Erythroblast (primary cell): ENCODE measurements at regions not wholly inside any gene's neighbourhood (a gene's known extent, or its start where the extent isn't known, plus 50 kb on each side); places are given as distances from the start of the nearest gene placed in this dataset.

ENCODE experiments used
- DNase-seq, 2 experiments: peaks; one replicate each; lab custom pipeline; 2025; lab: John Stamatoyannopoulos, UW
- GATA1 ChIP-seq: IDR thresholded peaks from 2 replicates; pipeline ENCODE4 v1.6.1; 2011; ENCODE audit warnings: low read depth, mild to moderate bottlenecking, control low read depth, low read length, moderate library complexity
- POLR2A ChIP-seq: IDR thresholded peaks from 2 replicates; pipeline ENCODE4 v1.6.1; 2011; ENCODE audit warnings: mild to moderate bottlenecking, low read length

DNA sequence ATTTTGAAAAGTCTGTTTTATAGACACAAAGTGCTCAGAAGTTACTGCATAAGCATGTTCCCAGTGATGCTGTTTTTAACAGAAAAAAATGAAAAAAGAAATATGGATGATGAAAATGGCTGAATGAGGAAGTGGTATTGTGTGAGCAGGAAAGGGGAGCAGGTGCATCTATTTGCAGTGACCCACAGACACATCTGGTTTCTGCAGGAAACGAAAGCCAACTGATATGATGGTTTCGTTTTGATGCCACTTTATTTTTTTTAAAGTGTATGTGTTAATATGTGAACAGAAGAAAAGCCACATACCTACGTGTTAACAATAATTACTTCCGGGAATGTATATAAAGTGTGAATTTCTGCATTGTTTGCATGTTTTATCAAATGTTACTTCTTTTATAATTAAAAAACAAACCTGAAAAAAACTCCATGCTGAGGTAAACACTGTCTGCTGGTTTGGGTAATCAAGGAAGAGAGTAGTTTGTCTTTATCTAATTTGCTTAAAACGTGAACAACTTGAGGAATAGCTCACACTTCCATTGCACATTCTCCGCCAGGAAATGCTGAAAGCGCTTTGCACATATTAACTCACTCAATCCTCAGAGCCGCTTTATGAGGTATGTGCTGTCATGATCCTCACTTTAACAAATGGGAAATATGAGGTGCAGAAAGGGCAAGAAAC is 1335.9 kb downstream of the TBC1D22A start:
- DNase-seq = no peak

DNA sequence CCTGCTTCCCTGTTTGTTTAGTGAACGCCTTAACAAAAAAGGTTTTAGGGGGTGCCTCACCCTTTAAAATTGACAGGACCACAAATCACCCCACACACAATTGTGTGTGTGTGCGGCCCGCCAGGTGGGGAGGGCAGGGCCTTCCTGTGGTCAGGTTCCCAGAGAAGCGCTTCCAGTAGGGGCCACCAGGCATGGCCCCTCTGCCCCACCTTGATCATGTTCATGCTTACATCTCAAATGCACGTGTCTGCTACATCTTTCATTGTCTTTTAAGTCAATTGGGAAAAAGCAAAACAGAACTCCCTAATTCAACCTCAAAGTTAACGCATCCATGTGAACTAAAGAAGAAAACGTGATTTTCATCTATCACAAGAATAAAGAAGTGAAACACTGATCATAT is 1335.3 kb downstream of the TBC1D22A start:
- no peak for DNase-seq
- no peak for TF ChIP-seq GATA1
- TF ChIP-seq POLR2A = no peak

More for the DNA sequence above, 1335.9 kb downstream of the TBC1D22A start:
- TF ChIP-seq GATA1 (no peak), POLR2A (no peak)

DNA sequence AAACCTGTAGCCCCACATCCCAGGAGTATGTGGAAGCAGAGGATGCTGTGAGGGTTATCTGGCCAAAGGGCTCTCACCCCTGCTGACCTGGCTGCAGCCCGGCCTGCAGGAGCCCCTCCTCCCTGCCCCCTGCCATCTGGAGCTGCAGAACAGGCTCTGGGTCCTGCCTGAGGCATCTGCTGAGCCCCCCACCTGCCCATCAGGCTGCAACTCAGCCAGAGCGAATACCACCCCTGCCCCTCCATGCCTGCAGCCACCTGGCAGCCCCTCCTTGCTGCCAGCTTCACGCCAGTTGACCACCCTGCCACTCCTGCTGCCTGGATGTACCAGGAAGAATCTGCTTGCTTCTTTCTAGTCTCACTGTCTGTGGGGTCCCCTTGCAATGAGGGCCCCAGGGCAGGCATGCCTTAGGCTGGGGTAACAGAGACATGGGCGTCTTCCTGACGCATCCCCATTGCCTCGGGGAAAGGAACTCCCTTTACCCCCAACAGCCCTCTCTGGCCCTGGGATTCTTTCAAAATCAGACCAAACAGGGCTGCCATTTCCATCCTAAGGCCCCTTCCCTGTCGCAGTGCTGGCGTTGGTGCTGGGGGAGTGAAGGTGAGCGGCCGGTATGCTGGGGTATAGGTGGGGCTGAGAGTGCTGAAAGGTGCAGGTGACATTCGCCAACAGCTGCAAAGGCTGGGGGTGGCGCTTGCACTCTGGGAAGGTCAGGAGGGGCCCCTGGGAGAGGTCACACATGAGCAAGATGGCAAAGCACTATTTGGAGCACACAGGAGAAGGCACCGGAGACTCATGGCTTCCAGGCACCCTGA is 1334.6 kb downstream of the TBC1D22A start:
- DNase-seq = no peak
- no peak for TF ChIP-seq GATA1
- TF ChIP-seq POLR2A = no peak

DNA sequence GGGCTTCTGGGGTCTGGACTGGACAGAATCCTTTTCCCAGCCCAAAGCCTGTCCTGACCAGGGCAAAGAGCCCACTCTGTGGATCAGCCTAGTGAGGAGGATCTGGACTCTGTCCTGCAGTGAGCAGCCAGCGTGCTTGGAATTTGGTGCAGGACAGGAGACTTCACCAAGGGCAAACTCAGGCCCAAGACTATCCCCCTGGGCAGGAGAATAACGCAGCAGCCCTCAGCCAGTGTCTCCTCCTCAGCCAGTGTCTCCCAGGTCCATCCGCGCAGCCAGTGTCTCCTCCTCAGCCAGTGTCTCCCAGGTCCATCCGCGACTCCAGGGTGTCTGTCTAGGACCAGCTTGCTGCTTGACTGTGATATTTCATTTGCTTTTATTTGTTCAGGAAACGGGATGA is 1334.0 kb downstream of the TBC1D22A start:
- TF ChIP-seq POLR2A (no peak), GATA1 (no peak)
- no peak for DNase-seq

DNA sequence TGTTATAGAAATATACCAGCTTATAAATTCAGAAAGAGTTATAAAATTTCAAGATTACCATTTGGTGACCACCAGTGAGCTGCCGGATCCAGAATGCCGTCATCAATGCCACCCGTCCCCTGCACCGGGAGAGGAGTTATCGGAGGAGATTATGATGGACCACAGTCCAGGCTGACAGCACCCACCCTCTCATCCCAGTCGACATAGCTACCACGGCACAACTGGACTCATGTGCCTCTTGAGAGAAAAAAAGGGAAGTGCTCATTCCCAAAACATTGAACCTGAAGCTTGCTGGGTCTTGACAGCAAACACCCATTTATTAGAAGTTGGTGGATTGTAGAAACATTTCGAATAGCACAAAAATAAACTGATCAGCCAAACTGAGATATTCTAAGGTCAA is 1331.5 kb downstream of the TBC1D22A start:
- TF ChIP-seq POLR2A (no peak), GATA1 (no peak)

DNA sequence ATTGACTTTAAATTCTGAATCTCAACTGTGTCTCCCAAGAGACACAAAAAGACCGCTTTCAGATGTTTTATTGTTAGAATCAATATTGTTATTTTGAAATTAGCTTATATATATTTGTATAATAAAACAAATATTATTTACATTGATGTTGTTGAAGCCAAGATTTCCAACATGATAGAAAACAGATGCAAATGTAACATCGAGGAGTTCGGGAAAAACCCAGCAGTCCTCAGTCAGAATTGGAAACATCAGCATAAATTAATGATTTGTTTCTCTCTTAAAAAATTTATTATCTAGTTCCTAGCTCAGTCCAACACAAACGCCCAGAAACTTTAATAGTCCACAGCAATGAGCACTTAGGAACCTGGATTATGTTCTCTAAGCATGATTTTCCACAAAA is 1330.4 kb downstream of the TBC1D22A start:
- DNase-seq = no peak
- no peak for TF ChIP-seq GATA1
- no peak for TF ChIP-seq POLR2A

More for the DNA sequence above, 1331.5 kb downstream of the TBC1D22A start:
- DNase-seq = no peak

DNA sequence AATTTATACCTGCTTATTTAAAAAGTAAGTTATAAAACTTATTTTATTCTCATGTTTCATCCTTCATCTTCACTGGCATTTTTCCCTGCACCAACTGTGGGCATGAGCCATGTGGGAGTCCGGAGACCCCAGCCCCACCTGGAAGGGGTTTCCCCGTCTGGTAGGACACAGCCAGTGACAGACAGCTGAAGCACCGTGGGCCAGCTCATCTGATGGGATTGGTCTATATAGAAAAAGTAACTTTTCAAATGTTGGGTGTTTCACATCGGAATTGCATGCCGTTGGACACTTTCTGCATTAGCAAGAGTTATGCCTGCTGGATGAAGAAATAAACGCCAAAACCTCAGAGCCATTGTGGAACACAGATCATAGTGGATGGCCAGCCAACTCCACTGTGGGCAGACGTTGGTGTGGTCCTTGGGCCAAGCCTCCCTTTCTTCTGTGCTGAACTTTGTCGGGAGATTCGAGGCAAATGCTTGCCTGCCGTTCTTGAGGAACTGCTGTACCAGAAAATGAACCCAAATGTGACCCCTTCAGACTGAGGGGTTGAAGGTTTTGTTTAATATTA is 1329.3 kb downstream of the TBC1D22A start:
- TF ChIP-seq GATA1 (no peak), POLR2A (no peak)
- DNase-seq = no peak

DNA sequence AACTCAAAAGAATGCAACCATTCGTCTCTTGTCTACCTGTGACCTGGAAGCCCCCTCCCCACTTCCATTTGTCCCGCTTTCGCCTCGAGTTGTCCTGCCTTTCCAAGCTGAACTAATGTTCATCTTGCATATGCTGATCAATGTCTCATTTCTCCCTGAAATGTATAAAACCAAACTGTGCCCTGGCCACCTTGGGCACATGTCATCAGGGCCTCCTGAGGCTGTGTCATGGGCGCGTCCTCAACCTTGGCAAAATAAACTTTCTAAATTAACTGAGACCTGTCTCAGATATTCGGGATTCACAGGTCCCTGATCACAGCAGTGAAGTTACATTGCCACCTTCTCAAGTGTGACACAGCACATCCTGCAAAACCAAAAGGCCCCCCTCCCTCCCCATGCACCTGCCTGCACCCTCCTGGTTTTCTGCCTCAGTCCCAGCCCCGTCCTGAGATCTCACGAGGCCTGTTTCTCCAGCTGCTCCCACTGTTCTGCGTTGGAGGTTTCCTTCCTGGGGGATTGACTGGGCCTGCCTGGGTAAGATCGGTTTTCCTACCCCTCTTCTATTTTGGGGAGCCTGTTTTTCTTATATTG is 1328.7 kb downstream of the TBC1D22A start:
- no peak for TF ChIP-seq POLR2A
- no peak for TF ChIP-seq GATA1
- DNase-seq = no peak

DNA sequence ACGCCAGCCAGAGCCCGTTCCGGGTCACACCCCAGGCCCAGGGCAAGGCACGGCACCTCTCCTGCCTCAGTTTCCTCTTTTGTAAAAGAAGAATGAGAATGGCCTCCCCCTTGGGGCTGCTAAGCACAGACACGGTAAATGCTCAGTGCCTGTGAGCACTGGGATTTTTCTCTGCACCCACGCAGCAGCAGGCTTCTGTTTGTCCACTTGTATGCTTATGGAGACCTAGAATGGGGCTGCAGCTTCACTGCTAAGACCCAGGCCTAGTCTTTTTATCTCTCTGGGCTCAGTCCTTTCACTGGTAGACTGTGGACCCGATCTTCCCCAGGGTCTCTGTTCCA is 1327.9 kb downstream of the TBC1D22A start:
- no peak for DNase-seq
- TF ChIP-seq POLR2A = no peak
- TF ChIP-seq GATA1 = no peak

DNA sequence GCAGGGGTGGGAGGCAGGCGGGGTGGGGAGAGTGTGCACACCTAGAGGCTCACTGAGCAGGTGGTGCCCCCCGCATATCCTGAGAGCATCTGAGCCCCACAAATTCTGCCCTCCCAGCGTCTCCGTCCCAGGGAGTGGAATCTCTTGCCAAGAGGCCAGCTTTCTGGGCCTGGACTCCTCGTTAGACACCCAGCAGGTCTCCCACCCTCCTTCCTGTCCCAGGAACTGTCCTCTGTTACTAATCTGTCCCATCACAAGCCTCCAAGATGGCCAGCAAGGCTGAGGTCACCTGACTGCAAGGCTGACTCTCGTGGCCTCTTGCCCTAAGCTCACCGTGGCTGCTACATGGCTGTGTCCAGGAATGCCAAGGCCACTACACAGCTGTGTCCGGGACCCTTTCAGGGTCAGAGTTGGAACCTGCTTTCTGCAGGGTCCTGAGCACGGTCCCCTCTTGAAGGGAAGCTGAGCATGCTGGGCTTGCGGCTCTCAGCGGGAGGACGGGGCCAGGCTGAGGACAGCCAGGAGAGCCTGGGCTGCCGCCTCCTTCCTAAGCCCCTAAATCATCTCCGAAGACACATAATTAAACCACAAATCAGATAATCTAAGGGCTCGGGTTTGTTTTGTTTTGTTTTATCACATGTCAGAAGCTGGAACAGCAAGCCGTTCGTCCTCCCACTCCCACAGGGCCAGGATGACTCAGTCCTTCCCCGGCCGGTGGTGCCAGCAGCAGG is 1327.3 kb downstream of the TBC1D22A start:
- no peak for DNase-seq
- TF ChIP-seq GATA1 = no peak
- no peak for TF ChIP-seq POLR2A

DNA sequence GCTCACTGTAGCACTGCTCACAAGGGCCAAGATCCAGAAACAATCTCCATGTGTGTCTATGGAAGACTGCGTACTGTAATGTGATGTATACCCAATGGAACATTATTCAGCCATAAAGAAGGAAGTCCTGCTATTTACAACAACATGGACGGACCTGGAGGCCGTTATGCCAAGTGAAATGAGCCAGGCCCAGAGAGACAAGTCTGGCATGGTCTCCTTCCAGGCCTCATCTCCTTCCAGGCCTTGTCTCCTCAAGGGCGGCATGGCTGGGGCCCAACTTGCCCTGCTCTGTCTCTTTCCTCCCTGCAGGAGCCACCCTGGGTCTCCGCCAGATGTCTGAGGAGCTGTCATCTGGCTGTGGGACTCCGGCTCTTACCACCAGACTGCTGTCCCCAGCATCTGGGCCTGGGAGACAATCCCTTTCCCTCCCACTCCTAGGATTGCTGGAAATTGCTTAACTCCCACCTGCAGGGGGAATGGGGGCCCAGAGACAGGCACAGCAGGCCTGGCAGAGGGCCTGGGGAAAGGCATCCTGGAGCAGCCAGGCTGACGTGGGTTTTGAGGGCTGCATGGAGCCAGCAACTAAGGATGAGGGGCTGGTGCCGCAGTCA is 1326.6 kb downstream of the TBC1D22A start:
- TF ChIP-seq GATA1 (no peak), POLR2A (no peak)
- DNase-seq = no peak

DNA sequence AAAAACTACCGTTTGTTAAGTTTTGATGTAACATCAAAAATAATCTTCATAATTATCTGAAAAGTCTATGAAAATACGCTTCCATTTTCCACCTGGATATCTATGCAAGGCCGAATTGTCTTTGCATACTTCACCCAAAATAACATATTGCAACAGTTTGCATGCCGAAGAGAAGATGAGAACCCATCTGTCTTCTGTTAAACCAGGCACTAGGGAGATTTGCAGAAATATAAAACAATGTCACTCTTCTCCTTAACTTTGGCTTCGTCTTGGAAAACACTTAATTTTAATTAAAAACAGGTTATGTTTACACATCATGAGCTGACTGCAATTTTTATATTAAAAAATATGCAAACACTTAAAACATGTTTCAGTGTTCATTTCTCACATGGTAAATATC is 1325.8 kb downstream of the TBC1D22A start:
- TF ChIP-seq POLR2A (no peak), GATA1 (no peak)
- no peak for DNase-seq
